Endodermal cell (in vitro differentiated cells): ENCODE measurements at regions not wholly inside any gene's neighbourhood (a gene's known extent, or its start where the extent isn't known, plus 50 kb on each side); places are given as distances from the start of the nearest gene placed in this dataset.

ENCODE experiments used
- DNase-seq: peaks from one replicate; pipeline ENCODE4 v3.0.0-alpha.2; 2017
- H3K27ac ChIP-seq: 2 replicates; pipeline ENCODE4 v1.5.1; 2013; ENCODE audit warnings: mild to moderate bottlenecking, low read depth, low read length, moderate library complexity
- H3K27me3 ChIP-seq: 2 replicates; pipeline ENCODE4 v1.6.1; 2013; ENCODE audit warnings: mild to moderate bottlenecking, low read length, moderate library complexity; ENCODE audit not compliant: insufficient read depth, control insufficient read depth, poor library complexity, severe bottlenecking
- H3K36me3 ChIP-seq: 2 replicates; pipeline ENCODE4 v1.7.0; 2013; ENCODE audit warnings: mild to moderate bottlenecking, low read length, moderate library complexity; ENCODE audit not compliant: control insufficient read depth, insufficient read depth
- H3K4me1 ChIP-seq: one replicate; pipeline ENCODE4 v1.7.0; 2013; ENCODE audit warnings: low read length; ENCODE audit not compliant: control insufficient read depth, insufficient read depth
- H3K4me3 ChIP-seq: 2 replicates; pipeline ENCODE4 v1.5.1; 2013; ENCODE audit warnings: mild to moderate bottlenecking, low read length, moderate library complexity
- H3K9ac ChIP-seq: 2 replicates; pipeline ENCODE4 v1.6.1; 2013; ENCODE audit warnings: mild to moderate bottlenecking, low read length, moderate library complexity; ENCODE audit not compliant: poor library complexity, severe bottlenecking; ENCODE audit errors: extremely low read depth
- H3K9me3 ChIP-seq: 2 replicates; pipeline ENCODE4 v1.6.1; 2013; ENCODE audit warnings: mild to moderate bottlenecking, low read length, moderate library complexity; ENCODE audit not compliant: control insufficient read depth
- H3K27ac Mint-ChIP-seq: 2 replicates; pipeline ENCODE4 v1.8.0; 2020; ENCODE audit warnings: mixed read lengths
- H3K27me3 Mint-ChIP-seq: 2 replicates; pipeline ENCODE4 v1.8.0; 2021; ENCODE audit warnings: mild to moderate bottlenecking, mixed read lengths; ENCODE audit not compliant: insufficient read depth
- H3K36me3 Mint-ChIP-seq: 2 replicates; pipeline ENCODE4 v1.8.0; 2020; ENCODE audit warnings: low read depth, mixed read lengths
- H3K4me1 Mint-ChIP-seq: 2 replicates; pipeline ENCODE4 v1.8.0; 2020; ENCODE audit warnings: mixed read lengths
- H3K4me3 Mint-ChIP-seq: 2 replicates; pipeline ENCODE4 v1.8.0; 2020; ENCODE audit warnings: mild to moderate bottlenecking, moderate library complexity, mixed read lengths
- H3K9me3 Mint-ChIP-seq: 2 replicates; pipeline ENCODE4 v1.8.0; 2020; ENCODE audit warnings: mild to moderate bottlenecking, mixed read lengths
- CTCF ChIP-seq: fragments of 200-600 bp; sonication (generic); conservative IDR thresholded peaks from 2 replicates; pipeline ENCODE4 v1.5.0; 2021; ENCODE audit warnings: antibody characterized with exemption, mild to moderate bottlenecking
- WGBS, 2 experiments: methylation state at CpG; one replicate each; pipeline versions ENCODE4 v1.1.5 to v1.1.7; 2013; ENCODE audit warnings: missing lambda C conversion rate in 2 of 2, mixed read lengths in 1 of 2; ENCODE audit not compliant: insufficient coverage in 1 of 2, insufficient read length in 1 of 2; 5-methylcytosine and 5-hydroxymethylcytosine counted together

GRCh38 chr7:119392-120163, 72.8 kb upstream of the FAM20C start:
- Mint-ChIP-seq H3K27me3 (peaks cover 12% of the 10 kb centered on the region), H3K4me3 (no peak overlapping the region), H3K9me3 (no peaks in the 10 kb centered on the region), H3K4me1 (peaks cover 17% of the 10 kb centered on the region), H3K36me3 (no peaks in the 10 kb centered on the region), H3K27ac (no peak overlapping the region)
- Histone ChIP-seq H3K27me3 (no peaks in the 10 kb centered on the region), H3K4me1 (no peaks in the 10 kb centered on the region), H3K4me3 (no peak overlapping the region), H3K36me3 (no peaks in the 10 kb centered on the region), H3K9me3 (no peaks in the 10 kb centered on the region), H3K9ac (no peak overlapping the region), H3K27ac (no peak overlapping the region)
- DNase-seq: no peak
- no peak for TF ChIP-seq CTCF
- WGBS, 2 experiments: 75 to 85% methylated on average over 17 to 27 of the region's 27 CpGs

DNA sequence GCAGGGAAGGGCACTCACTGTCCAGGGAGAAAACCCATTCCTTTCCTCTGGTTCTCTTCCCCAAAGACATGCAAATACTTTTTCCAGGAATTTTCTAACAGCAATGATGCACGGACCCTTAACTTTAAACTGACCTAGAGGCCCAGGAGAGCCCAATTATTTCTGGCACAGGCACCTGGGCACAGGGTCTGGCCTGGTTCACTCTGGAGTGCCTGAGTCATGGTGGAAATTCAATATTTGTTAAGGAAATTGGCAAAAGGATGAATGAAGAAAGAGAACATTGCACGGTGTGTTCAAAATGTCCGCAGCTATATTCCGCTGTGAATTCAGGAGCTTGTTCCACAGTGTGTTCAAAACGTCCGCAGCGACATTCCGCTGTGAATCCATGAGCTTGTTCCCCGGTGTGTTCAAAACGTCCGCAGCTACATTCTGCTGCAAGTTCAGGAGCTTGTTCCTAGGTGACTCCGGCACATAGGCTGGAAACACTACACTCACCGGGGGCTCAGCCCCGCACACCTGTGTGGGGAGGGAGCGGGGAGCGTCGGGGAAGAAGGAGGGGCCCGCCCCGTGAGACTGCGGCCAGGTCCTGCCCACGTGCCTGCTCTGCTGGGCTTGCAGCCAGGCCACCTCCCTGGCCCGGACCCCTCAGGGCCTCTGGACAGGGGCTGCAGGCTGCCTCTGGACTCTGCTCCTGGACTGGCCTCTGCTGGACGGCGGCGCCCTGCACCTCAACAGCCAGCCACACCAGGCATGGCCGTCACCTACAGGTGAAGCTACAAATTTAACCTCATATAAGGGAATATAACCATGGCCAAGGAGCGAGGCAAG, 72.0 kb upstream of the FAM20C start:
- Mint-ChIP-seq H3K9me3 (no peaks in the 10 kb centered on the region), H3K4me1 (peaks cover 17% of the 10 kb centered on the region), H3K36me3 (no peaks in the 10 kb centered on the region), H3K27ac (no peak overlapping the region), H3K27me3 (peaks cover 12% of the 10 kb centered on the region), H3K4me3 (no peak overlapping the region)
- TF ChIP-seq CTCF: no peak
- WGBS, 2 experiments: 88 to 96% methylated on average over 14 to 27 of the region's 27 CpGs
- Histone ChIP-seq H3K27ac (no peak overlapping the region), H3K4me3 (no peak overlapping the region), H3K36me3 (no peaks in the 10 kb centered on the region), H3K9me3 (no peaks in the 10 kb centered on the region), H3K4me1 (no peaks in the 10 kb centered on the region), H3K27me3 (no peaks in the 10 kb centered on the region), H3K9ac (no peak overlapping the region)
- peak; percentile 57 for DNase-seq

- peak; percentile 55 for DNase-seq
- H3K27me3 ChIP-seq: no peaks in the 10 kb centered on the region
- H3K9me3 ChIP-seq: no peaks in the 10 kb centered on the region
- Mint-ChIP-seq H3K27me3 (peaks cover 12% of the 10 kb centered on the region), H3K36me3 (no peaks in the 10 kb centered on the region), H3K4me3 (no peak overlapping the region), H3K9me3 (no peaks in the 10 kb centered on the region), H3K4me1 (peaks cover 17% of the 10 kb centered on the region), H3K27ac (peak overlapping the region; percentile 45)
- H3K36me3 ChIP-seq: no peaks in the 10 kb centered on the region
- H3K27ac ChIP-seq: no peak overlapping the region
- 67 to 81% methylated on average over 11 to 18 of the region's 18 CpGs for WGBS, 2 experiments
- no peak overlapping the region for H3K4me3 ChIP-seq
- H3K9ac ChIP-seq: no peak overlapping the region
- no peaks in the 10 kb centered on the region for H3K4me1 ChIP-seq
- TF ChIP-seq CTCF: no peak
Measured at GRCh38 chr7:121002-121785, 71.2 kb upstream of the FAM20C start.
